PC-9 (cell line): ENCODE measurements at regions not wholly inside any gene's neighbourhood (a gene's known extent, or its start where the extent isn't known, plus 50 kb on each side); places are given as distances from the start of the nearest gene placed in this dataset.

Experiments used
- BruUV-seq: library from RNA; stranded (reverse); fragments of 400-500 nt; replicated peaks from 2 replicates; lab custom pipeline; 2021; lab: Mats Ljungman, UMichigan
- CTCF ChIA-PET: fragments of 300-600 bp; sonication (Branson Sonifier 250); formaldehyde crosslinking; loops from one replicate; lab custom pipeline; 2022; ENCODE audit warnings: antibody characterized with exemption; lab: Charles Lee
- POLR2A ChIA-PET: fragments of 300-600 bp; sonication (Branson Sonifier 250); formaldehyde crosslinking; loops from one replicate; lab custom pipeline; 2022; ENCODE audit warnings: antibody characterized with exemption; ENCODE audit not compliant: unreplicated experiment; lab: Charles Lee
- DNase-seq, 2 experiments: peaks; one replicate each; pipeline versions ENCODE4 v3.0.0 to v3.0.0-alpha.2; 2015 to 2022; ENCODE audit warnings: mixed read lengths in 1 of 2
- H2AFZ ChIP-seq: fragments of 200-600 bp; sonication (generic); 2 replicates; pipeline ENCODE4 v1.8.1; 2017; ENCODE audit warnings: antibody characterized with exemption
- H3F3A ChIP-seq: fragments of 200-600 bp; sonication (generic); 2 replicates; pipeline ENCODE4 v1.8.1; 2017; ENCODE audit warnings: antibody characterized with exemption, mild to moderate bottlenecking, low read depth; ENCODE audit not compliant: insufficient read depth
- H3K27ac ChIP-seq: fragments of 200-600 bp; sonication (generic); 2 replicates; pipeline ENCODE4 v1.6.1; 2016; ENCODE audit warnings: mixed run types
- H3K27me3 ChIP-seq: fragments of 200-600 bp; sonication (generic); 2 replicates; pipeline ENCODE4 v1.6.1; 2016; ENCODE audit warnings: low read depth, mixed run types; ENCODE audit not compliant: insufficient read depth
- H3K36me3 ChIP-seq: fragments of 200-600 bp; sonication (generic); 2 replicates; pipeline ENCODE4 v1.6.1; 2016; ENCODE audit warnings: low read depth, mixed run types
- H3K4me1 ChIP-seq: fragments of 200-600 bp; sonication (generic); replicated peaks from 2 replicates; pipeline ENCODE4 v1.6.1; 2016; ENCODE audit warnings: mixed run types; ENCODE audit not compliant: insufficient read depth
- H3K4me2 ChIP-seq: fragments of 200-600 bp; sonication (generic); 2 replicates; pipeline ENCODE4 v1.6.1; 2017; ENCODE audit warnings: mixed run types
- H3K4me3 ChIP-seq: fragments of 200-600 bp; sonication (generic); 2 replicates; pipeline ENCODE4 v1.6.1; 2016; ENCODE audit warnings: mixed run types
- H3K79me2 ChIP-seq: fragments of 200-600 bp; sonication (generic); 2 replicates; pipeline ENCODE4 v1.6.1; 2017; ENCODE audit warnings: low read depth, mixed run types
- H3K9me2 ChIP-seq: fragments of 200-600 bp; sonication (generic); 2 replicates; pipeline ENCODE4 v1.8.1; 2017; ENCODE audit warnings: mild to moderate bottlenecking; ENCODE audit not compliant: insufficient read depth
- H3K9me3 ChIP-seq: fragments of 200-600 bp; sonication (generic); 2 replicates; pipeline ENCODE4 v1.8.1; 2016; ENCODE audit warnings: low read depth; ENCODE audit not compliant: insufficient read depth
- H4K20me1 ChIP-seq: fragments of 200-600 bp; sonication (generic); 2 replicates; pipeline ENCODE4 v1.8.1; 2017; ENCODE audit not compliant: insufficient read depth
- CTCF ChIP-seq: fragments of 200-600 bp; sonication (generic); conservative IDR thresholded peaks from 2 replicates; pipeline ENCODE4 v1.6.1; 2017; ENCODE audit warnings: mixed run types, antibody characterized with exemption, mild to moderate bottlenecking, moderate library complexity
- EZH2 ChIP-seq: fragments of 200-600 bp; sonication (generic); IDR thresholded peaks from 2 replicates; pipeline ENCODE4 v1.8.0; 2017; ENCODE audit warnings: antibody characterized with exemption, low read depth
- intact Hi-C: fragments of 100-400 bp; cut with micrococcal nuclease; formaldehyde crosslinking; loops from one replicate; pipeline ENCODE4 v1.10.0; 2022; ENCODE audit not compliant: unreplicated experiment

- H3K79me2 ChIP-seq: no peaks in the 10 kb centered on the region
- ChIA-PET CTCF (no interaction called here), POLR2A (no interaction called here)
- DNase-seq: no peak
- H4K20me1 ChIP-seq: no peaks in the 10 kb centered on the region
- H3K36me3 ChIP-seq: no peaks in the 10 kb centered on the region
- H3K27me3 ChIP-seq: no peaks in the 10 kb centered on the region
- no peak overlapping the region for H3K4me3 ChIP-seq
- no peak overlapping the region for H3K27ac ChIP-seq
- intact Hi-C loops: no loop called here
- H2AFZ ChIP-seq: no peak overlapping the region
- no peaks in the 10 kb centered on the region; the same call in 1 of the 2 replicates for H3K9me3 ChIP-seq
- no TSS peak for BruUV-seq
- H3F3A ChIP-seq: no peaks in the 10 kb centered on the region
- no peaks in the 10 kb centered on the region for H3K4me1 ChIP-seq
- no peaks in the 10 kb centered on the region for H3K9me2 ChIP-seq
- H3K4me2 ChIP-seq: no peak overlapping the region
- TF ChIP-seq EZH2: no peak
These were observed 687.8 kb downstream of the COL12A1 start for GRCh38 chr6:74518035-74518434.

- Histone ChIP-seq H3K4me2 (no peak overlapping the region), H4K20me1 (no peaks in the 10 kb centered on the region), H3K27me3 (no peaks in the 10 kb centered on the region), H3K36me3 (no peaks in the 10 kb centered on the region), H3K79me2 (no peaks in the 10 kb centered on the region), H3K4me3 (no peak overlapping the region), H3K9me2 (no peaks in the 10 kb centered on the region), H3F3A (no peaks in the 10 kb centered on the region), H3K9me3 (no peaks in the 10 kb centered on the region), H3K27ac (no peak overlapping the region), H3K4me1 (no peaks in the 10 kb centered on the region), H2AFZ (no peak overlapping the region)
- intact Hi-C loops: no loop called here
- TF ChIP-seq CTCF (no peak), EZH2 (no peak)
- no peak for DNase-seq
- ChIA-PET CTCF (no interaction called here), POLR2A (no interaction called here)
- no TSS peak for BruUV-seq
These were observed 695.0 kb downstream of the COL12A1 start for GRCh38 chr6:74510878-74511277.

GRCh38 chr6:74507649-74508048 is 698.2 kb downstream of the COL12A1 start:
- no peaks in the 10 kb centered on the region for H3K27me3 ChIP-seq
- H3K9me2 ChIP-seq: no peaks in the 10 kb centered on the region
- DNase-seq: no peak
- no peak overlapping the region for H2AFZ ChIP-seq
- H3K27ac ChIP-seq: no peak overlapping the region
- no peaks in the 10 kb centered on the region for H3F3A ChIP-seq
- H3K4me3 ChIP-seq: no peak overlapping the region
- H3K9me3 ChIP-seq: no peaks in the 10 kb centered on the region
- POLR2A ChIA-PET: no interaction called here
- no TSS peak for BruUV-seq
- CTCF ChIA-PET: no interaction called here
- no peak overlapping the region for H3K4me2 ChIP-seq
- no peaks in the 10 kb centered on the region for H4K20me1 ChIP-seq
- H3K79me2 ChIP-seq: no peaks in the 10 kb centered on the region
- no peak for TF ChIP-seq EZH2
- TF ChIP-seq CTCF: no peak
- intact Hi-C loops: no loop called here
- H3K36me3 ChIP-seq: no peaks in the 10 kb centered on the region
- no peaks in the 10 kb centered on the region for H3K4me1 ChIP-seq

- Histone ChIP-seq H3K9me3 (no peaks in the 10 kb centered on the region), H3K9me2 (no peaks in the 10 kb centered on the region), H3K4me1 (no peaks in the 10 kb centered on the region), H3K4me3 (no peak overlapping the region), H3K27ac (no peak overlapping the region), H2AFZ (no peak overlapping the region), H3K79me2 (no peaks in the 10 kb centered on the region), H3K36me3 (no peaks in the 10 kb centered on the region), H3K27me3 (no peaks in the 10 kb centered on the region), H4K20me1 (no peaks in the 10 kb centered on the region), H3K4me2 (no peak overlapping the region), H3F3A (no peaks in the 10 kb centered on the region)
- CTCF ChIA-PET: no interaction called here
- intact Hi-C loops: no loop called here
- POLR2A ChIA-PET: no interaction called here
- no peak for DNase-seq
- TF ChIP-seq CTCF: no peak
- no peak for TF ChIP-seq EZH2
- no TSS peak for BruUV-seq
These were observed 700.5 kb downstream of the COL12A1 start for GRCh38 chr6:74505391-74505790.
